HL-60 (cell line): ENCODE measurements at regions not wholly inside any gene's neighbourhood (a gene's known extent, or its start where the extent isn't known, plus 50 kb on each side); places are given as distances from the start of the nearest gene placed in this dataset.

Experiments used
- DNase-seq, 2 experiments: peaks; one replicate each; pipeline ENCODE4 v3.0.0-alpha.2; 2010 to 2020; ENCODE audit warnings: low read depth in 1 of 2, low spot score in 1 of 2
- H3K27ac ChIP-seq: fragments of 250-450 bp; sonication (Bioruptor Pico); replicated peaks from 2 replicates; pipeline ENCODE4 v1.5.1; 2020; ENCODE audit warnings: mild to moderate bottlenecking, moderate library complexity
- H3K27me3 ChIP-seq: fragments of 250-450 bp; sonication (Bioruptor Pico); 2 replicates; pipeline ENCODE4 v1.5.1; 2021; ENCODE audit warnings: mild to moderate bottlenecking, moderate library complexity; ENCODE audit not compliant: insufficient read depth, poor library complexity, severe bottlenecking
- H3K4me3 ChIP-seq: replicated peaks from 2 replicates; pipeline ENCODE4 v1.5.1; 2011; ENCODE audit warnings: mild to moderate bottlenecking, control low read depth, low read length; ENCODE audit not compliant: insufficient read depth
- CTCF ChIP-seq: IDR thresholded peaks from one replicate; pipeline ENCODE4 v1.5.1; 2011; ENCODE audit warnings: low read length, control low read depth, inconsistent platforms; ENCODE audit not compliant: insufficient read depth
- GABPA ChIP-seq: IDR thresholded peaks from 2 replicates; pipeline ENCODE4 v1.6.1; 2012; ENCODE audit warnings: low read depth
- POLR2AphosphoS5 ChIP-seq: IDR thresholded peaks from 2 replicates; pipeline ENCODE4 v1.6.1; 2012; ENCODE audit warnings: low read depth
- REST ChIP-seq: IDR thresholded peaks from 2 replicates; pipeline ENCODE4 v1.6.1; 2012; ENCODE audit warnings: low read depth; ENCODE audit not compliant: insufficient replicate concordance
- SPI1 ChIP-seq: IDR thresholded peaks from 2 replicates; pipeline ENCODE4 v1.6.1; 2012; ENCODE audit warnings: low read depth, mild to moderate bottlenecking, borderline replicate concordance

- no peak for DNase-seq
- TF ChIP-seq GABPA (no peak), CTCF (no peak), REST (no peak), POLR2AphosphoS5 (no peak), SPI1 (no peak)
- no peaks in the 10 kb centered on the region for H3K27me3 ChIP-seq
Measured at GRCh38 chr17:13793951-13794350, 192.2 kb upstream of the HS3ST3A1 start.

GRCh38 chr17:13797863-13798262, 196.1 kb upstream of the HS3ST3A1 start:
- H3K4me3 ChIP-seq = no peak overlapping the region
- no peaks in the 10 kb centered on the region for H3K27me3 ChIP-seq
- DNase-seq = no peak
- TF ChIP-seq GABPA (no peak), REST (no peak), POLR2AphosphoS5 (no peak), CTCF (no peak), SPI1 (no peak)
- H3K27ac ChIP-seq = no peak overlapping the region

More at GRCh38 chr17:13793951-13794350, 192.2 kb upstream of the HS3ST3A1 start:
- Histone ChIP-seq H3K4me3 (no peak overlapping the region), H3K27ac (no peak overlapping the region)

GRCh38 chr17:13806092-13806491, 204.4 kb upstream of the HS3ST3A1 start:
- Histone ChIP-seq H3K27me3 (no peaks in the 10 kb centered on the region), H3K4me3 (no peak overlapping the region), H3K27ac (no peak overlapping the region)
- TF ChIP-seq POLR2AphosphoS5 (no peak), REST (no peak), GABPA (no peak), CTCF (no peak), SPI1 (no peak)
- DNase-seq = no peak
